ENCODE measurements at regions not wholly inside any gene's neighbourhood (a gene's known extent, or its start where the extent isn't known, plus 50 kb on each side); places are given as distances from the start of the nearest gene placed in this dataset.

GRCh38 chr16:6916946-6917345 lies 415.7 kb upstream of the RBFOX1 start:
- no peak for DNase-seq

- DNase-seq: no peak
These were observed 419.1 kb upstream of the RBFOX1 start for GRCh38 chr16:6913566-6913965.

- no peak for DNase-seq
These were observed 422.3 kb upstream of the RBFOX1 start for GRCh38 chr16:6910301-6910700.

GRCh38 chr16:6905601-6906000 lies 427.0 kb upstream of the RBFOX1 start:
- no peak for DNase-seq

GRCh38 chr16:6903671-6904070 lies 429.0 kb upstream of the RBFOX1 start:
- DNase-seq: no peak

GRCh38 chr16:6898896-6899295 lies 433.7 kb upstream of the RBFOX1 start:
- no peak for DNase-seq

- no peak for DNase-seq
These were observed 434.7 kb upstream of the RBFOX1 start for GRCh38 chr16:6897876-6898485.

- DNase-seq: no peak
These were observed 439.7 kb upstream of the RBFOX1 start for GRCh38 chr16:6892966-6893365.

- DNase-seq: no peak
These were observed 441.1 kb upstream of the RBFOX1 start for GRCh38 chr16:6891496-6891895.

GRCh38 chr16:6888531-6888930 lies 444.1 kb upstream of the RBFOX1 start:
- no peak for DNase-seq

- no peak for DNase-seq
These were observed 448.6 kb upstream of the RBFOX1 start for GRCh38 chr16:6884002-6884401.

GRCh38 chr16:6880263-6880662 lies 452.4 kb upstream of the RBFOX1 start:
- no peak for DNase-seq

- DNase-seq: no peak
These were observed 468.0 kb upstream of the RBFOX1 start for GRCh38 chr16:6864671-6865070.

GRCh38 chr16:6864244-6864643 lies 468.4 kb upstream of the RBFOX1 start:
- DNase-seq: no peak

GRCh38 chr16:6863135-6863534 lies 469.5 kb upstream of the RBFOX1 start:
- no peak for DNase-seq

- no peak for DNase-seq
These were observed 470.7 kb upstream of the RBFOX1 start for GRCh38 chr16:6861815-6862477.

GRCh38 chr16:6861135-6861814 lies 471.4 kb upstream of the RBFOX1 start:
- no peak for DNase-seq

- DNase-seq: no peak
These were observed 475.1 kb upstream of the RBFOX1 start for GRCh38 chr16:6857575-6857974.

- DNase-seq: no peak
These were observed 476.1 kb upstream of the RBFOX1 start for GRCh38 chr16:6856578-6856977.

- no peak for DNase-seq
These were observed 479.1 kb upstream of the RBFOX1 start for GRCh38 chr16:6853565-6853964.

GRCh38 chr16:6852643-6853225 lies 479.9 kb upstream of the RBFOX1 start:
- no peak for DNase-seq

- DNase-seq: no peak
These were observed 486.2 kb upstream of the RBFOX1 start for GRCh38 chr16:6846452-6846851.

- DNase-seq: no peak
These were observed 491.3 kb upstream of the RBFOX1 start for GRCh38 chr16:6841392-6841791.

GRCh38 chr16:6837722-6838121 lies 494.9 kb upstream of the RBFOX1 start:
- DNase-seq: no peak
